NCI-H1930 (cell line): ENCODE measurements at regions not wholly inside any gene's neighbourhood (a gene's known extent, or its start where the extent isn't known, plus 50 kb on each side); places are given as distances from the start of the nearest gene placed in this dataset.
"Not testable (repeated sequence)": the region's sequence is repeated elsewhere in the genome, so short reads cannot be mapped to it uniquely, and the experiment has no call there.

Source experiments
- DNase-seq, 2 experiments: peaks; one replicate each; lab custom pipeline; 2025; lab: John Stamatoyannopoulos, UW

DNA sequence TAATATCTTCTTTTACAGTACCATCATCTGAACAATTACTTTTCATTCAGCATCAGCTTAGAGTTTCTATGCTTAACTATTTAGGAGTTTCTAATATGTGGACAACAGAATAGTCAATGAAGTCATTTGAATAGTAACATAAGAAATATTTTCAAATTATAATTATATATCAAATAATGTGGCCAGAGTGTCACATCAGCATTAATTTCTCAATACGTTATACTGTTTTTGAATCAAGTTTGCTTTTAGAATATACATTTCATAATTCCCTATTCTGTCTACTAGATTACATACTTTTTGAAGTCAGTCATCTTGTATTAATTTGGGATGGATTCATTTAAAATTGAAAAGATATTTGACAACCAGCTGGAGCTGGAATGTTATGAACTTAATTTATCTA, 677.4 kb upstream of the PABPC4L start:
- DNase-seq = no peak

DNA sequence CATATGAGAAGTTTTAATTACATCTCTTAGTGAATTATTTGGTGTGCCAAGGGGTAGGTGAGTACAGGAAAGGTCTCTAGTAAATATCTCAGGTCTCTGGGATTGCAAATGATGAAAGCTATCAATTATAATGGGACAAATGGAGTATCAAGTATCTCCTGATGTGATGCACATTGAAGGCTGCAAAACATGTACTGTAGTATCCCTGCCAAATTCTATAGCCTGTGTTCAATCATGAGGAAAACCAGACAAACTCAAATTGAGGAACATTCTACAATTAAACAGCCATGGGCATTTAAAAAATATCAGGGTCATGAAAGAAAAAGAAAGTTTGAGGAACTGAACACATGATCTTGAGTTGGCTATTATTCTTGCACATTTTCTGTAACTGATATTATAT, 665.4 kb upstream of the PABPC4L start:
- no peak for DNase-seq

DNA sequence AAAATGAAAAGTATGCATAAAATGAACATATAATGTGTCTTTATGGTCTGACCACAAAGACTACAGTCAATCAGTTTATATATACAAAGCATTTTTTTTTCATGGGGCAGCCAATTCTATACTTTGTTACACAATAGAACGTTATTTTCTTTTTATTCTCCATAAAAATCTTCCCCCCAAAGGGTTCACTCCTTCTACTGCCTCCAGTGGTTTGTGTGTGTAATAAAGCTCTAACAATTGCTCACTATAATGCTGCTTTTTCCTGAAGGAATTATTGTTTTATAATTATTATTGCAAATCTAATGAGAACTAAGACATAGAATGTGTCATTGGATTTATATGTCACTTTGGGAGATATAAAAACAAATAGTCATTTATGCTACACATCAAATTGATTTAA, 664.1 kb upstream of the PABPC4L start:
- no peak for DNase-seq

DNA sequence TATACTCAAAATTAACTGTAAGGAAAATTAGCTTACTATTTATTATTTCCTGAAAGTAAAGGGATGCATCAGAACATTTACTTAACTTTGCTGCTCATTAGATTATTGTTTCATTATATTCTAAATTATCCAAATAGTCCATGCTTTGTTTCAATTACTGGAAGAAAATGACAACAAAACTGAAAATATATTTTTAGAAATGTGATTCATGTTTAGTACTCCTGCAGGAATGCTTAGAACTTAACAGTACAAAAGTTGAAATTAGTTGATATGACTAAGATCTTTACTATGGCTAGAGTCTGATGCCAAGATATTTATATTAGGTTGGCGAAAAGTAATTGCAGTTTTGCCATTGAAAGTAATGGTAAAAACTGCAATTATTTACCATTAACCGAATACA, 660.5 kb upstream of the PABPC4L start:
- DNase-seq = no peak

DNA sequence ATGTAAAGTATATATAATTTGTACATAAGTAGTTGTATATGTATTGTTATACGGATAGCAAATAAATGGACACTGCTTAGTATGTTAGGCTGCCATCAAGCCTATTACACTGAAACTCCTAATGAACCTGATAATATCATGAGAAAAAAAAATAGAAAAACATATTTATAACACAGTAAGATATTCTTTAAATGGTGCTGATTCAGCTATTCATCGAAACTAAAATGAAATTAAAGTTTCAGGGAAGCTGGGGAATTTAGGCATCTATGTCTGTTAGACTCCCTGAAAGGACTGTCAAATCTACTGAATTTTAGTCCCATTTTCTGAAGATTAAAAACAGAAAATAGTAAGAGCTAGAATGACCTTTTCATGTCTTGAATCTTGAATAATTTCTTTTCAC, 647.1 kb upstream of the PABPC4L start:
- DNase-seq = no peak

DNA sequence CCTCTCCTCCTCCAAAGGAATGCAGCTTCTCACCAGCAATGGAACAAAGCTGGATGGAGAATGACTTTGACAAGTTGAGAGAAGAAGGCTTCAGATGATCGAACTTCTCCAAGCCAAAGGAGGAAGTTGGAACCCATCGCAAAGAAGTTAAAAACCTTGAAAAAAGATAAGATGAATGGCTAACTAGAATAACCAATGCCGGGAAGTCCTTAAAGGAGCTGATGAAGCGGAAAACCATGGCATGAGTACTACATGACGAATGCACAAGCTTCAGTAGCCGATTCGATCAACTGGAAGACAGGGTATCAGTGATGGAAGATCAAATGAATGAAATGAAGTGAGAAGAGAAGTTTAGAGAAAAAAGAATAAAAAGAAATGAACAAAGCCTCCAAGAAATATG, 629.2 kb upstream of the PABPC4L start:
- DNase-seq = not testable (repeated sequence)

DNA sequence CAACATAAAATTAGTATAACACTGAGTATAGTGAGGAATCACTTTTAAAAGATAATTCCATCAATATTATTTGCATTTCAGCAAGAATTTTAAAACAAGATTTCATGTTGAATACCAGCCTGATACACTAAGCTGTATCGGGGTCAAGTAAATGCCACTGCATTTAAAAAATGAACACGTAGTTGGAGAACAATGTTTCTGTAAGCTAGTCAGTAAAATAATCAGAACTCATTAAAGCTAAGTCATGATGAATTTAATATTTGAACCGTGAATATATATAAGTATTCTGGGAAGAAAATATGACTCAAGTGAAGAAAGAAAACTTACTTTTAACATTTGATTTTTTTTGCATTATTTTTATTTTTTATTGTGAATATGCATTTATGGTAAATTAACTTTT, 611.0 kb upstream of the PABPC4L start:
- no peak for DNase-seq

DNA sequence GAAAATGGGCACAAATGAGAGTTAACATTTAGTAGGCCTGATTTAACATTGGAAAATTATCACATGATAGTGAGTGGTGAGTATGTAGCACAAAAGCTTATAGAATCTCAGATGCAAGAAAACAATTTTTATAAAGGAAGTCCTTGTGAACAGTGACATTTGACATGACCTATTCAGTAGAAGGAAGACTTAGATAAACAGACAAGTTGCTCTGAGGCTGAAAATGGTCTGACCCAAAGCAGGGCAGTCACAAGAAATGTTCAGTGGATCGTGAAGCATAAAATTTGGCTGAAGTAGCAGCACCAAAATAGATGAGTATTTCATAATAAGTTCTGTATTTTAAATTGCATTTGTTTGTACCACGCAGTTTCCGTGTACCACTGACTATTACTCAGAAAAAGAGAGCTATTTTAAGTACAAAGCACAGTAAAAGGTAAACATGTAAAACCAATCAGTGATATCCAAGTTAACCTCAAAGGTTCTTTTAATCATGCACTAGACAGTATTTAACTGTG, 605.7 kb upstream of the PABPC4L start:
- no peak for DNase-seq

DNA sequence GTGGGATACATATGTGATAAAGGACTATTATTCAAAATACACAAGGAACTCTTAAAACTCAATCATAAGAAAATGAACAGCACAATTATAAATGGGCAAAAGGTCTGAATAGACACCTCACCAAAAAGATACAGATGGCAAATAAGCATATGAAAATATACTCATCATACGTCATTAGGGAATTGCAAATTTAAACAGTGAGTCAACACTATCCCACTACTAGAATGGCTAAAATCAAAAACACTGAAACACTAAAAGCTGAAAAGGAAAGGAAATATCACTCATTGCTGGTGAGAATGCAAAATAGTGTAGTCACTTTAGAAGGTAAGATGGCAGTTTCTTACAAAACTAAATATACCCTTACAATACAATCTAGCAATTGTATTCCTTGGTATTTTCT, 597.0 kb upstream of the PABPC4L start:
- DNase-seq = no peak

DNA sequence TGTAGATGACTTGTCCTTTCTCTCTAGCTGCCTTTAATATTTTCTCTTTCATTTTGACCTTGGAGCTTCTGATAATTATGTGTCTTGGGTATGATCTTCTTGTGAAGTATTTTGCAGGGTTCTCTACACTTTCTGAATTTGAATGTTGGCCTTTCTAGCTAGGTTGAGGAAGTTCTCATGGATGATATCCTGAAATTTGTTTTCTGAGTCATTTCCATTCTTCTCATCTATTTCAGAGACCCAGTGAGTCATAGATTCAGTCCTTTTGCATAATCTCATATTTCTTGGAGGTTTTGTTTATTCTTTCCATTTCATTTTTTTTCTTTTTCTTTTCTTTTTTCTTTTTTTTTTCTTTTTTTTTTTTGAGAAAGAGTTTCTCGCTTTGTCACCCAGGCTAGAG, 585.7 kb upstream of the PABPC4L start:
- DNase-seq = no peak

DNA sequence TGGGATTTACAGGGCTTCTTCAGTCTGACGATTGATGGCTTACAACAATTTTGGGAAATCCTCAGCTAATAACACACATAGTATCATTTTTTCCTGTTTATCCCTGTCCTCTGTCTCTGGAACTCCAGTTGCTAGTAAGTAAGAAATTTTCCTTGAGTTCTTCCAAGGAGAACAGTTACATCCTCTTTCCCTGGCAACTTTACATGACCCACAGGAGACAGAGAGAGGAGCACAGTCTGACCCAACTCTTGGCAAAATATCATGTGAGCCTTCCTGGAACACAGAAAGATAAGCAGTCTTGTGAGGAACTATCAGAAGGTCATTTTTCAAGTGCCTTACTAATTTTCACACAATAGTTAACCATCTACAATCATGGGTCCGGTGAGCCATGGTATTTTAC, 578.7 kb upstream of the PABPC4L start:
- DNase-seq = no peak

DNA sequence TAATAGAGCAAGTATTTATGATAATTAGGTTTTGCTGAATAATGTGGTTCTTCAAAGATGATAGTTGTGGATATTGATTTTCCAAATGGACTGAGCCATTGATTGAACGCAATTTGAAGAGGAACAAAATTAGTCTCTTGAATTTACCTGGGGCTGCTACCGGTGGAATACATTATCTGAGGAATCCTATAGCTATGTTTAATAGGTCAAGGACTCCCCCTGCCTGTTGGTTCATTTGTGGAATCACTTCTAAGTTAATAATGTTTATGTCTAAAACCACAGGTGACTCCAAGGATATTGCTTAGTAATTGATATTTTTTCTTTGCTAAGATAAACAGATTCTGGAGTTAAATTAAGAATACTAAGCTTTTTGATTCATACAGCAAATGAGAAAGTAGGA, 576.0 kb upstream of the PABPC4L start:
- DNase-seq = no peak

DNA sequence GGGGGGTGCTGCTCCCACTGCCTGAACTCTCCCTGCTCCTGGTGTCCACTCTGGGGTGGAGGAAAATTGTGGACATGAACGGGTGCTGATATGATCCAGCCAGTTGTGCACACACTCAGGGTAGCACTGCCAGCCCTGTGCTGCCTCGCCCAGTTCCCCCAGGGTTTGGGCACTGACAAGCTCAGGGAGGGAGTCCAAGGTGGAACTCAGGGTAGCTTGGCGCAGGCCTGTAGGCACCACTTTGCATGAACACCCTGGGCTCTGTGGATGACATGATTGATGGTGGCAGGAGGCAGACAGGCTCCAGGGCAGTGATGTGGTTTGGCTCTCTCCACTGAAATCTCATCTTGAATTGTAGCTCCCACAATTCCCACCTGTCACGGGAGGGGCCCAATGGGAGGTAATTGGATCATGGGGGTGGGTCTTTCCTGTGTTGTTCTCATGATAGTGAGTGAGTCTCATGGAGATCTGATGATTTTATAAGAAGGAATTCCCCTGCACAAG, 572.0 kb upstream of the PABPC4L start:
- DNase-seq = no peak

DNA sequence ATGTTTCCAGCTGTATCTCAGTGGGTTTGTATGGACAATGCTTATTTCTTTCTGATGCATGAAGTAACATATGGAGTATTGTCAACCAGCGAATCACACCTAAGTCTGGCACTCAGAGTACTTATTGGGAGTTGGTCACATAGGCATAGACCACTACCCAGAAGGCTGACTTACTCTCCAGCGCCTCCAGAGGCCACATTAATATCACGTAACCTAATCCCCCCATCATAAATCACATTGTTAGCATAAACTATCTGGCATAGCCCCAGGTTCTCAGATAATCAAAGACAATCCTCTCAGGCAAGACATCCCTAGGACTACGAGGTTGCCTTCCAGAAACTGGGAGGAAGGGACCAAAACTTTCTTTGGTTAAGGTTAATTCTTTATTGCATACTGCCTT, 560.5 kb upstream of the PABPC4L start:
- no peak for DNase-seq

DNA sequence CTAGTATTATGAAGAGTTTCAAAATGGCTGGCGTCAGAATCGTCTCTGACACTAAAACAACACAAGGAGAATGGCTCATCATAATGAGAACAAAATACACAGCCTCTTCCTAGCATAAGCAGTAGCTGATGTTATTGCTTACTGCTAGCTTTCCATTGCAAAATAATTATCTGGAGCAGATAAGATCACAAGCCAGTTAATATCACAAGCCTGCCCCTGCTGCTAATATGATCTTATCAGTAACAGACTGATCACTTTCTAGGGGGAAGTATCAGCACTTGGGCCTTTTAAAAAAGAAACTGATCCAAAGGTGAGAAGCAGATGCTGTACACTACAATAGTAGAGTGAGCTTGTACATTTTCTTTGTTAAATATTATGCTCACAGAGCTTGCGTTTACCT, 554.8 kb upstream of the PABPC4L start:
- no peak for DNase-seq

DNA sequence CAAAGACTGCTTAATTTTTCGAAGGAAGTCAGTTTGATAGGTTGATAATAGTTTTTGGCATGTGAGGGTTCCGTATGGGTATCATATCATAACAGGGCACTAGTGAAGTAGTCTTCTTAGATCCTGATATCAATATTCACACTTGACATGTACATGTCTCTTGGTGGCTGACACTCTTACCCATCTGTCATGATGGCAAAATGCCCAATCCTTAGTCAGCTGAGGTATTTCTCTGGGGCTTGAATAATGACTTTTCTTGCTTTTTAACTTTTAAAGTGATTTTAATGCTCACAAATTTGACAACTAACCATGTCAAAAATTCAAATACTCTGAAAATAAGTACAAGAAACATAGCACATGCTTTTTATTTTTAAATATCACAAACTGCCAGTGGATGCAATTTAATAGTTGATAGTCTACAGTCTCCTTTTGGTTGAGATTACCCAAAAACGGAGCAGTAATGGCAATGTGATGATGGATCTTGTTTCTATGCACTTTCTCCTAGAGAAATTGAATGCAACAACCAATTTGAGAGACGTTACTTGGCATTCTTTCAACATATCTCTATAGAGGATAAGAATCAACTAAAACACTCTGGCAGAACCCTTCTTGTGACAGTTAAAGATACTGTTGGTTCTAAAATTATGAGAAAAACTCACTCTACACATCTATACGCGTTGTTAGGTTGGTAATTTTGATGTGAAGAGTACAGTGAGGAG, 552.9 kb upstream of the PABPC4L start:
- no peak for DNase-seq

DNA sequence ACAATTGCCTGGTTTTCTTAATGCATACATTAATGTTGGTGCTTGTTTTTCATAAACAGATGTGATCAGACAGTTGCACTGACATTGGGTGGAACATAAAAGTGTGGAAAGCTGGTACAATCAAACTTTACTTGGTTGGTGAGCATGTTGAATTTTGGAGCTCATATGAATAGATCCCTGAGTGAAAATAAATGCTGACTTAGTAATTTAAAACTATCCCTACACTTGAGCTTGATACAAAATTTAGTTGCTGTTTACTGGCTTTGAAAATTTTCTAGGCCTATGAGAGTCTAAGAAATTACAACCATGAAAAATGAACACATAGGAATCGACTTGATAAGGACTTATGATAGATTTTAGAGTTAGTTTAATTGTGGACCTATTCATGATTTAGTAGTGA, 551.8 kb upstream of the PABPC4L start:
- no peak for DNase-seq

DNA sequence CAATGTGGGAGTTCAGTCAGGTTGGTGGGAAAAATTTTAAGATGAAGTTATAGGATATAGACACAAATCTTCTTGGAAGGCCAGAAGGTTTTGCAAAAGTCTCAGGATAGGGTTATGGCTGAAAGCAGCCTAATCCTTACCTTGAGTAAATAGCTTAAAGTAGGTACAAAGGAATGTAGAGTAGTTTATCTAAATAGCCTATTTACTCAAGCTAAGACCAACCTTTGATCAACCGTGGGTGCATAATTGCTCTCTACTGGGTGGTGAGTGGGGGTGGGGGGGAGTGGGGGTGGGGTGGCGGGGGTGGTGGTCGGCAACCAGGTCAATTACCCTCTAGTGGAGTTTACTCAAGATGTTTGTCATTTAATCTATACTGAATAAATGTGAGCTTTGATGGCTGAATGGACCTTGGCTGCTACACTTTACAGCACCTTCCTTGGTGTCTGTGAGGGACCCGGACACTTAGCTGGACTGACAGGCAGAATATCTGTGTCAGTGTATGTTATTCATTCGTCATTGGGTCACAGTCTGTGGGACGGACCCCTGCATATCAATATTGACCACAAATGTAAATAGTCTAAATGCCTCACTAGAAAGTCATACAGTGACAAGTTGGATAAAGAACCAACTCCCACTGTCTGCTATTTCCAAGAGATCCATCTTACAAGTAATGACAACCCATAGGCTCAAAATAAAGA, 545.7 kb upstream of the PABPC4L start:
- DNase-seq = no peak

DNA sequence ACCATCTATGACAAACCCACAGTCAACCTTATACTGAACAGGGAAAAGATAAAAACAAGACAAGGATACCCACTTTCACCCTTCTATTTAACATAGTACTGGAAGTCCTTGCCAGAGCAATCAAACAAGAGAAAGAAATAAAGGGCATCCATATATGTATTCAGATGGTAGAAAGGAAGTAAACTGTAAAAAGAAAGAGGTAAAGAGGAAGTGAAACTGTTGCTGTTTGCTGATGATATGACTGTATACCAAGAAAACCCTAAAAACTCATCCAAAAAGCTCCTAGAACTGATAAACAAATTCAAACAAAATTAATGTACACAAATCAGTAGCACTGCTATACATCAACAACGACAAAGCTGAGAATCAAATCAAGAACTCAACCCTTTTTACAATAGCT, 538.7 kb upstream of the PABPC4L start:
- no peak for DNase-seq

DNA sequence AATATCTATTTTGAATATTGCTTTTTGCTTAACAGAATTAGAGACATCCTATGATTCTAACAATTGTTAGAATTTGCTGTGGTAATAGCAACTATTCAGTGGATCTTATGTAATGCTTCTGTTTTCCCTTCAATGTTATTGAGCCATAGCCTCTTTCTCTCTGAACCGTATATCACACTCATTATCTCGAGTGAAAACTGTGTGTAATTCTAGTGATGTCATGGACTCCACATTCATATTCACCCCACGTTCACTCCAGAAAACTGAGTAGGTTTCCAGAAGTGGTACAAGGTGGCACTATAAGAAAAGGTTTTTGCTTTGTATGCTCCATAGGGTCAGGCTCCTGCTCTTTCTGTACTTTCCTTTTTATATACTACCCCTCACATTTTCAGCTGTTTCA, 534.3 kb upstream of the PABPC4L start:
- DNase-seq = no peak

DNA sequence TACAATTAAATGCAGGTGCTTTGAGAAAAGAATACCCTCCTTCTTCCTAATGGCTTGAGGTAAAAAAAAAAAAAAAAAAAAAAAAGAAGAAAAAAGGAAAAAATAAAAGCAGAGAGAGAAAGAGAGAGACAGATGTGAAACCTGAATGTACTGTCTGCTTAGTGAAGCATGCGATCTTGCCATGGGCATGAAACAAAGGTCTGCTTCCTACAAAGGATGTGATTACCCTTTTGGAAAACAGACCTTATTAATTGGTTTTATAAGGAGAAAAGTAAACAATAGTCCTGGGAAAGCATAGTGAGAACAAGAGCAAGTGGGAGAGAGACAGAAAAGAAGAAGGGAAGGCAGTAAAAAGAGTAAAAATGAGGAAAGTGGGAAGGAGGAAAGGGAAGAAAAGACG, 526.1 kb upstream of the PABPC4L start:
- no peak for DNase-seq

DNA sequence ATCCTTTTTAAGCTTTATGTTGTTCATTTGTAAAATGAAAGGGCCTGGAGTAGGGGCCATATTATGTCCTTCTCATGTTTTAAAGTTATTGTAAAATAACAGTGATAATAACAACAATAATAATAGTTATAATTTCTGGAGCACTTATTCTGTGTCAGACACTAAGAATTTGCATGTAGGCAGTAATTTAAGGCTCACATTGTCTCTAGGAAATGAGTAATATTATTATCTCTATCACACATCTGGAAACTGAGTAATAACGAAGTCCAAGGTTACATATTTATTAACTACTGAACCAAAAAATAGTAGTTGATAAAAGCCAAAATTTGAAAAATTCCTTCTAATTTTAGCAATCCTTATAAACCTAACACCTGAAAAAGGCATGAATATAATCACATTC, 520.7 kb upstream of the PABPC4L start:
- no peak for DNase-seq

DNA sequence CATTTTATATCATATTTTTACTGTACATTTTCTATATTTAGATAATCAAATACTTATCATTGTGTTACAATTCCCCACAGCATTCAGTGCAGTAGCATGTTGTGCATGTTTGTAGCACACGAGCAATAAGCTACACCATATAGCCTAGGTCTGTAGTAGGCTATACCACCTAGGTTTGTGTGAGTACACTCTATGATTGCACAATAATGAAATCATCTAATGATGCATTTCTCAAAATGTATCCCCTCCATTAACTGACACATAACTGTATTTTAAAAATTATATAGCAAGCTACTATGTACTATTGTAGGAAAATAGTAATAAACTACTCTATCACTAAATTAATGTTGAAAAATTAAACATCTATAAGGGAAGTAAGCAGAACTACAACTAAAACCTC, 518.4 kb upstream of the PABPC4L start:
- DNase-seq = no peak

DNA sequence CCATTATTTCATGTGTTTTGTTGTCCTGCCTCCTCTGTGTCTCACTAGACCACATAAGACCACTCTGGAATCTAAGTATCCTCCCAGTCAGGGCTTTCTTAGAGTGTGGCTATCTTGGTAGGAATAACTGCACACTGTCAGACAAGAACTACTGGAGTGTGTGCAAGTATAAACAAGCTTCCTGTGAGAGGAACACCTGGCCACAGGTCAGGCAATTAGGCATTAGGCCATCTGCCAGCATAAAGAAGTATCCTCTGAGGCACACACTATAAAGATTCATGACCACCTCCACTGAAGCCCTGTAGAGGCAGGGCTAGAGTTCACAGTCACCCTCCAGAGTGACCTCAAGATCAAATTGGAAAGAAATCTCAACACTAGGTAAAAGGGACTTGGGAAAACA, 507.0 kb upstream of the PABPC4L start:
- DNase-seq = no peak
